H7 (cell line): ENCODE measurements at regions not wholly inside any gene's neighbourhood (a gene's known extent, or its start where the extent isn't known, plus 50 kb on each side); places are given as distances from the start of the nearest gene placed in this dataset.

Source experiments
- DNase-seq: peaks from one replicate; pipeline ENCODE4 v3.0.0; 2012
- H3K27me3 ChIP-seq: 2 replicates; pipeline ENCODE4 v1.6.0; 2011; ENCODE audit warnings: mild to moderate bottlenecking, low read length; ENCODE audit not compliant: control insufficient read depth, insufficient read depth
- H3K36me3 ChIP-seq: replicated peaks from 2 replicates; pipeline ENCODE4 v1.5.1; 2011; ENCODE audit warnings: low read length; ENCODE audit not compliant: control insufficient read depth, insufficient read depth
- H3K4me3 ChIP-seq: 2 replicates; pipeline ENCODE4 v1.5.1; 2011; ENCODE audit warnings: low read depth, mild to moderate bottlenecking, control low read depth, low read length, moderate library complexity; ENCODE audit not compliant: insufficient read depth

- no peak overlapping the region for H3K4me3 ChIP-seq
- DNase-seq, result no peak
- H3K27me3 ChIP-seq, result no peaks in the 10 kb centered on the region
- H3K36me3 ChIP-seq, result no peaks in the 10 kb centered on the region
Observed at GRCh38 chr18:78069784-78070664, 820.4 kb downstream of the GALR1 start.

GRCh38 chr18:78071166-78071710, 821.6 kb downstream of the GALR1 start:
- Histone ChIP-seq H3K4me3 (no peak overlapping the region), H3K36me3 (no peaks in the 10 kb centered on the region), H3K27me3 (no peaks in the 10 kb centered on the region)
- DNase-seq, result no peak

- H3K36me3 ChIP-seq, result no peaks in the 10 kb centered on the region
- H3K4me3 ChIP-seq, result no peak overlapping the region
- DNase-seq, result no peak
- H3K27me3 ChIP-seq, result no peaks in the 10 kb centered on the region
Observed at GRCh38 chr18:78071776-78072175, 822.1 kb downstream of the GALR1 start.

GRCh38 chr18:78072375-78072774, 822.7 kb downstream of the GALR1 start:
- H3K27me3 ChIP-seq, result no peaks in the 10 kb centered on the region
- H3K36me3 ChIP-seq, result no peaks in the 10 kb centered on the region
- no peak for DNase-seq
- H3K4me3 ChIP-seq, result no peak overlapping the region

GRCh38 chr18:78073275-78073674, 823.6 kb downstream of the GALR1 start:
- H3K27me3 ChIP-seq, result no peaks in the 10 kb centered on the region
- no peaks in the 10 kb centered on the region for H3K36me3 ChIP-seq
- no peak for DNase-seq
- no peak overlapping the region for H3K4me3 ChIP-seq

GRCh38 chr18:78074400-78075020, 824.9 kb downstream of the GALR1 start:
- no peak for DNase-seq
- Histone ChIP-seq H3K4me3 (no peak overlapping the region), H3K27me3 (no peaks in the 10 kb centered on the region), H3K36me3 (no peaks in the 10 kb centered on the region)

GRCh38 chr18:78080081-78080480, 830.4 kb downstream of the GALR1 start:
- H3K27me3 ChIP-seq, result no peaks in the 10 kb centered on the region
- no peaks in the 10 kb centered on the region for H3K36me3 ChIP-seq
- no peak overlapping the region for H3K4me3 ChIP-seq
- no peak for DNase-seq

GRCh38 chr18:78080761-78081160, 831.1 kb downstream of the GALR1 start:
- no peaks in the 10 kb centered on the region for H3K27me3 ChIP-seq
- DNase-seq, result no peak
- H3K4me3 ChIP-seq, result no peak overlapping the region
- H3K36me3 ChIP-seq, result no peaks in the 10 kb centered on the region

- no peak overlapping the region for H3K4me3 ChIP-seq
- DNase-seq, result peak; percentile 66
- H3K36me3 ChIP-seq, result no peaks in the 10 kb centered on the region
- H3K27me3 ChIP-seq, result no peaks in the 10 kb centered on the region
Observed at GRCh38 chr18:78082816-78083215, 833.2 kb downstream of the GALR1 start.

GRCh38 chr18:78085241-78086185, 835.9 kb downstream of the GALR1 start:
- no peak for DNase-seq
- no peaks in the 10 kb centered on the region; the same call in 1 of the 2 replicates for H3K27me3 ChIP-seq
- H3K36me3 ChIP-seq, result no peaks in the 10 kb centered on the region
- no peak overlapping the region for H3K4me3 ChIP-seq

- Histone ChIP-seq H3K27me3 (no peaks in the 10 kb centered on the region; the same call in 1 of the 2 replicates), H3K4me3 (no peak overlapping the region), H3K36me3 (no peaks in the 10 kb centered on the region)
- DNase-seq, result no peak
Observed at GRCh38 chr18:78086931-78087330, 837.3 kb downstream of the GALR1 start.

- no peaks in the 10 kb centered on the region for H3K36me3 ChIP-seq
- no peak for DNase-seq
- no peaks in the 10 kb centered on the region; the same call in 1 of the 2 replicates for H3K27me3 ChIP-seq
- no peak overlapping the region for H3K4me3 ChIP-seq
Observed at GRCh38 chr18:78087338-78087737, 837.7 kb downstream of the GALR1 start.

GRCh38 chr18:78090584-78090983, 840.9 kb downstream of the GALR1 start:
- Histone ChIP-seq H3K4me3 (no peak overlapping the region), H3K36me3 (no peaks in the 10 kb centered on the region), H3K27me3 (no peaks in the 10 kb centered on the region; the same call in 1 of the 2 replicates)
- no peak for DNase-seq

GRCh38 chr18:78092901-78093300, 843.3 kb downstream of the GALR1 start:
- DNase-seq, result no peak
- no peak overlapping the region for H3K4me3 ChIP-seq
- no peaks in the 10 kb centered on the region; the same call in 1 of the 2 replicates for H3K27me3 ChIP-seq
- H3K36me3 ChIP-seq, result no peaks in the 10 kb centered on the region
